HG02884 (cell line): ENCODE measurements at regions not wholly inside any gene's neighbourhood (a gene's known extent, or its start where the extent isn't known, plus 50 kb on each side); places are given as distances from the start of the nearest gene placed in this dataset.
"Not testable (repeated sequence)": the region's sequence is repeated elsewhere in the genome, so short reads cannot be mapped to it uniquely, and the experiment has no call there.

ENCODE experiments used
- ATAC-seq: cut with Tn5 transposase; IDR thresholded peaks from one replicate; pipeline ENCODE4 v1.9.1; 2021; ENCODE audit warnings: mild to moderate bottlenecking, moderate library complexity; ENCODE audit not compliant: unreplicated experiment

DNA sequence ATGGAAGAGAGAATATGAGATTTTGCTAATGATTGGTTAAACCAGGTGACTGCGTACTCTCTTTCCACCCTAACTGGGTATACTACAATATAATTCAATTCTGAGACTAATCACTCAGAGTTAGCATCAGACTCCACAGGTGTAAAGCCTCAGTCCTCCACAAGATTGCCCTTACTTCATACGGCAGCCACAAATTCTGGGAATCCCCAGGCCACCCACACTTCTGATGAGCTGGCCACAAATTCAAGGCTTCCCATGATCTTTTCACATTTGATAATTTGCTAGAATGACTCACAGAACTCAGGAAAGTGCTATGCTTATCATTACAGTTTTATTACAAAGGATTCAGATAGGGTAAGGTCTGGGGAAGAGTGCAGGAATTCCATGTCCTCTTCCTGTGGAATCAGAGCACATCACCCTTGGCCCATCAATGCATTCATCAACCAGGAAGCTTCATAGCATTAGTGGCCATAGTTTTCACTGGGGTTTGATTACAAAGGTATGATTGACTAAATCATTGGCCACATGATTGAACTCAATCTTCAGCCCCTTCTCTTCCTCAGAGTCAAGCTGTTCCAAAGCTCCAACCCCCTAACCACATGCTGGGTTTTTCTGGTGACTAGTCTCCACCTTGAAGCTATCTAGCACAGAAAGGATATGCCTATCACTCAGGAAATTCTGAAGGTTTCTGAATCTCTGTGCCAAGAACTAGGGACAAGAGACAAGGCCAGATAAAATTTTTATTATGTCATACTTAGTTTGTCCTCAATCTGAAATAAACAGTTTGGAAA is 131.7 kb downstream of the HHIPL2 start:
- ATAC-seq, result no peak

DNA sequence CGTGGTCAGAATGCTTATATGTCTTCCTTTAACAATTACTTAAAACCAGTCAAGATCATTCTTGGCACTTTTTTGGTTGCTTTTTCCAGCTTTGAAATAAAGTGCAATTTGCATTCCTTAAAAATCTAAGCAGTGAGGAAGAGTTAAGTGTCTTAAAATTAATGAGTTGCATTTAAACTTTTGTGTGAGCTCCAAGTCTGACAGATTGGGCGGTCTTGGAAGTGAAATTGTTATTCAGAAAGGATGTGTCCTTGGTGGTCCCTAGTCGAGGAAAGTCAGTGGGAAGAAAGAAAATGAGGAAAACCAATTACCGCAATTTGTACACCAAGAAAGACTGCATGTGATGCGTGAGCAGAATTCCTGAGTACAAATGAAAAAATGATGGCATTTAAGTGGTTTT is 132.5 kb downstream of the HHIPL2 start:
- no peak for ATAC-seq

- ATAC-seq, result no peak
Measured at GRCh38 chr1:222413991-222414549, 133.8 kb downstream of the HHIPL2 start.

DNA sequence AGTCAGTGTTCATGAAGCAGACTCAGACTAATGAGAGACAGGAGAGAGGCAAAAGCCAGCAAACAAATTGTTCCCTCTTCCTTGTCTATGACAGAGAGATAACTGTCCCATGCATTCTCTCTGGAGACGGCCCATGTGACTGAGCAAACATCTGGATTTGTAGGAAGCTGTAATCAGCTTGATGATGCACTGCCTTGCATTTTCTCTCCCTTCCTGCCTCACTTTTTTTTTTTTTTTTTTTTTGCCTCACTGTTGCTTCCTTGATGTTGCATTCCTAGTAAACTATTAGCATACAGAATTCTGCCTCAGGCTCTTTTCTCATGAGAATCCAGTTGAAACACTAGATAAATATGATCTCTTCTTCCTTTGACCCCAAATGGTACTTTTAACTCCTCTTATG is 134.5 kb downstream of the HHIPL2 start:
- ATAC-seq, result no peak

DNA sequence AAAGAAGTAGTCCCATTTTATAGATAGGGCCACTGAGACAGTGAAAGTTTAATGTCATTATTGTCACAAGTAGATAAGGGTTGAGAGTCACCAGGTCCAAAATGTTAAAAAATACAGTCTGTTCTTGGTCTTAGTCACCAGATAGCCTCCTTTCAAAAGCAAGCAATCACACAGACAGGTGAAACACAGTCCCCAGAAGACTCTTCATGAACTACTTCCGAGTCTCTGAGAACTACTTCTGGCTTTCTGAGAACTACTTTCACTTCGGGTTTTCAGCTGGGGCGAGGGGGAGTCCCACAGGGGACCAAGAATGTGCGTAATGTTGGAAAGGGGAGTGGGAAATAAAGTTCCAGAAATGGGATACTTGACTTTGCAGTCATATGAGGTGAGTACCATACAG is 143.2 kb downstream of the HHIPL2 start:
- ATAC-seq, result peak; percentile 93

- no peak for ATAC-seq
Measured at GRCh38 chr1:222399197-222399596, 148.7 kb downstream of the HHIPL2 start.

GRCh38 chr1:222394224-222394623 is 153.7 kb downstream of the HHIPL2 start:
- ATAC-seq, result no peak

- no peak for ATAC-seq
Measured at GRCh38 chr1:222392556-222392955, 155.3 kb downstream of the HHIPL2 start.

GRCh38 chr1:222390181-222390580 is 157.7 kb downstream of the HHIPL2 start:
- ATAC-seq, result no peak

- no peak for ATAC-seq
Measured at GRCh38 chr1:222387007-222387814, 160.7 kb downstream of the HHIPL2 start.

- no peak for ATAC-seq
Measured at GRCh38 chr1:222385955-222386354, 161.9 kb downstream of the HHIPL2 start.

DNA sequence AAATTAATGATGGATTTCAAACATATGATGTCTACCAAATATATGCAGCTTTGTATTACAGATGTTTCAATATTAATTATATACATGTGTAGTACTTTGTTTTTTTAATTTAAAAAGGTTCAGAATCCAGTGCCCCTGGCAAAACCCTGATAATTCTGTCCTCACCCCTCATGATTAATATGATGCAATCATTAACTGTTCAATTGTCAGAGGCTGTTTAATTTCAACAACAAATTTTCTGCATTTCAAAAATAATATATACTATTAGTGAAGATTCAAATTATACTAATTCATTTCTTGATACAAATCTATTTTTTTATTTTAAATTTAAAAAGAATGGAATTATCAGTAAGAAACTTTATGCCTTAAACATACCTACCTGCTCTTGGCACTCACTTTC is 162.6 kb downstream of the HHIPL2 start:
- no peak for ATAC-seq

- ATAC-seq, result no peak
Measured at GRCh38 chr1:222384531-222384930, 163.4 kb downstream of the HHIPL2 start.

DNA sequence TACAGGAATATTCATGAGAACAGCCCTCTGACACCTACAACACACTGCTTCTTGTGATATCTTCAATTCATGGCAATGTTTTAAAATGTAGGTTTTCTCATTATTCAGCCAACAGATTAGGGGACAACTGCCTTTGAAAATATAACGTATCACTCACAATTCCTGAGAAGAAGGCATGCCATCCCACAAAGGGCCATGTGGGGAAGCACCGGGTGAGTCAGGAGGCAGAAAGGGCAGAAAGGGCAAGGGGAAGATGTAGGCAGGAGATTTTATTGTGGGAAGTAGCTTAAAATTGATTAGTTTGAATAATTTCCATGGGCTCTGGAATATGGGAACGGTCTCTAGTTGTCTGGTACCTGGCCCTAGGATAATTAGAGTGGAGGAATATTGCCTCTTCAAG is 165.7 kb downstream of the HHIPL2 start:
- no peak for ATAC-seq

DNA sequence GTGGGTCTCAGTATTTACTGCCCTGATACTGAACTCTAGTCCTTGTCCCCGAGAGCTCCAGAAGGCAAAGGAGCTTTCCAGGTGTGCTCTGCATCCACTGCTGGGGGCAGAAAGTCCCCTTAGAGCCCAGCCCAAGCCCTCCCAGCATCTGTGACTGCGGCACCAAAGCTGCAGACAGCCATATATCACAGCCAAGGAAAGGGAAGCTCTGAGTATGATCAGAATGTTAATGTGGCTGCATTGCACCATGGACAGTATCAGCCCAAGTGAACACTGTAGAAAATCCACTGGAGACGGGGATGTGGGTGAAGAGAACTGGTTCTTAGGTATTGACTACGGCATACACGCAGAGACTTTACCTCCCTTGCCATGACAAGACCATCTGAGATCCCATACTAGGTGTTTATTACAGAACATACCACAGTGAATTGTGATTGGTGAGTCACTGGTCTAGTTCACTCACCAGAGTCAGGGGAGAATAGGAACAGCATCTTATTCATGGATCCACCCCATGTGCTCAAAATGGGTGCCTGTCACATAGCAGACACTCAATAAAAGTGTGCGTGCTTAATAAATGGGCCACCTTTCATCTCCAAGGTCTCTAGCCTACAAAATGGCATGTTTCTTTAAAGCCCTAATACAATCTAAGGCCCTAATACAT is 170.3 kb downstream of the HHIPL2 start:
- no peak for ATAC-seq

- ATAC-seq, result not testable (repeated sequence)
Measured at GRCh38 chr1:222376791-222377190, 171.1 kb downstream of the HHIPL2 start.

DNA sequence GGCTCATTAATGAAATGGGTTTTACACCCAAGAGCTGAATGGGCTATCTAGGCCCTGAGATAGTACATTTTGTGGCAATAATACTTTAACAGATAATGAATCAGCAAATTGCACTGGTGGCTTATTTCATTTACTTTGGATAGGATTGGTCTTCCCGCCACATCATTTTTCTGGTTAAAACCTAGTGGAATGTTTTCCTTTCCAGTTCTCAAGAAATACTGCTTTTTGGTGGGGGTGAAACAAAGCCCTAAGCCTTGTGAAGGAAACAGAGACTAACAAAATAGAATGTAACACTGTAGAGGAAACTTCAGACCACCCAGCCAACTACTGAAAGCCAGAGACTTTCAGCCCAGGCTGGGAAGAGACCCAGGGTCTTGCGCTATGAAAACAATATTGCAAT is 172.2 kb downstream of the HHIPL2 start:
- no peak for ATAC-seq

DNA sequence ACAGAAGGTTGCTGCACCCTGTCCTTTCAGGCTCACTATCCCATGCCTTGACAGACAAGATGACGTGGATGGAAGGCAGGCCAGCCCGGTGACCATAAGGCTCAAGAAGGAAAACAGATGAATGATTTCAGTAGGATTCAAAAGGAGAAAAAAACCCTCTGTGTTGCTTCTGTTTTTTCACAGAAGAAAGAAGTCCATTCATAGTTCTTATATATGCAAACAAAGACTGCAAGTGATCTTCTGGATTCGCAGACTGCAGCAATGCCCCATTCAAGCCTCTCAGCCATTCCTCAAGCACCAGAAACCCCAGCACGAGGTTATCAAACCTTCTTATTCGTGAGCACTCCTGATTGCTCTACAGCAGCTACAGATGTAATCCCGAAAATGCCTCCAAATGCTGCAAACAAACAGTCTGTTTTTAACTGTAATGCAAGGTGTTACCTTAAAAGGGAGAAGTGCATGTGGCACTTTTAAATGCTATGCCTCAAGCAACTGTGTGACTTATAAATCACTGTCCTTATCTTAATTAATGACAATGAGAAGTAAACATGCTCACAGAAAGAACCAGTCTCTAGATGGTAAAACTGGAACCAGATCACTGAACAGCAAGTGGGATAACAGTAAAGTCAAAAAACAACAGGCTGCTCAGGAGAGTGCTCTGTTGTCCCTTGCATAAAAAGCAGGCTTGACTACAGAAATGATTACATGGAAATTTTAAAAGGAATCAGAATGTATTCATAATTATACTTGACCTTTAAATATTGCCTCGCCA is 173.9 kb downstream of the HHIPL2 start:
- ATAC-seq, result no peak

GRCh38 chr1:222373216-222373615 is 174.7 kb downstream of the HHIPL2 start:
- no peak for ATAC-seq

DNA sequence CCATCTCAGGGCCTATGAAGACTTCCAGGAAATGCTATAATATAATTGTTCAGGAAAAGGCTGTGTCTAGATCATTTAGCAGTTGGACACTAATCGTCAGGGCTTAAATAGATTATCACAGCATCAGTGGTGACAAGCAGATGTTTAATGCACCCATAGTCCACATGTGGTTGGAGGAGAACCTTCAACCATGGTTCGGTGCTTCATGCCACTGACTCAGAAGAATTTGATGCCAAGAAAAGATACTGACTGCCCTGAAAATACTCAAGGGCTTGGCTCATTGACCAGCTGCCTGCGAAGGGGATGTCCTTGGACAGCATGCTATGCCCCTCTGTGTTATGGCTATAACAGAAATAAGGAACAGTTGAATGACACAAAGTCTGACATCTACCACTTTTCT is 175.7 kb downstream of the HHIPL2 start:
- no peak for ATAC-seq
